GM12878 (cell line): ENCODE measurements at regions not wholly inside any gene's neighbourhood (a gene's known extent, or its start where the extent isn't known, plus 50 kb on each side); places are given as distances from the start of the nearest gene placed in this dataset.

Experiments used
- ATAC-seq: fragments of 200-7000 bp; cut with Tn5 transposase; 3 replicates; pipeline ENCODE4 v1.9.1; 2020; ENCODE audit warnings: mild to moderate bottlenecking, moderate library complexity
- BruUV-seq: library from RNA; stranded (reverse); fragments of 400-500 nt; replicated peaks from 2 replicates; lab custom pipeline; 2021; lab: Mats Ljungman, UMichigan
- CTCF ChIA-PET: fragments of 300-600 bp; sonication (Branson Sonifier 250); formaldehyde crosslinking; extraction: SDS; loops from one replicate; lab custom pipeline; 2021; ENCODE audit warnings: inconsistent platforms; lab: Yijun Ruan, JAX
- POLR2A ChIA-PET: fragments of 350-600 bp; formaldehyde crosslinking; extraction: SDS; loops from one replicate; lab custom pipeline; 2021; ENCODE audit warnings: inconsistent platforms; lab: Charles Lee
- RAD21 ChIA-PET: fragments of 300-600 bp; sonication (Branson Sonifier 250); formaldehyde crosslinking; loops from one replicate; lab custom pipeline; 2023; ENCODE audit warnings: antibody characterized with exemption; ENCODE audit not compliant: unreplicated experiment; lab: Charles Lee
- SMC1A ChIA-PET: fragments of 300-600 bp; sonication (Branson Sonifier 250); formaldehyde crosslinking; loops from one replicate; lab custom pipeline; 2023; ENCODE audit not compliant: unreplicated experiment, uncharacterized antibody; lab: Charles Lee
- DNase-seq: peaks from one replicate; pipeline ENCODE4 v3.0.0-alpha.2; 2011; ENCODE audit warnings: low read depth, low spot score
- FAIRE-seq: peaks from 3 replicates; lab custom pipeline; 2011; peaks lifted over from hg19 to GRCh38; lab: Jason Lieb, UNC
- H2AFZ ChIP-seq: 2 replicates; pipeline ENCODE4 v1.6.0; 2011; ENCODE audit warnings: low read depth, low read length, control low read depth; ENCODE audit not compliant: control insufficient read depth
- H3K27ac ChIP-seq: 2 replicates; pipeline ENCODE4 v1.5.1; 2011; ENCODE audit warnings: control low read depth; ENCODE audit not compliant: control insufficient read depth, insufficient read depth
- H3K27me3 ChIP-seq, 2 experiments: replicated peaks in 1 of 2; 2 replicates each; pipeline versions ENCODE4 v1.6.0 to v1.6.1; 2011; ENCODE audit warnings: low read length in 1 of 2; ENCODE audit not compliant: control insufficient read depth in 2 of 2, insufficient read depth in 2 of 2
- H3K36me3 ChIP-seq, 2 experiments: 2 replicates each; pipeline ENCODE4 v1.5.1; 2011; ENCODE audit warnings: low read length in 1 of 2; ENCODE audit not compliant: control insufficient read depth in 2 of 2, insufficient read depth in 2 of 2
- H3K4me1 ChIP-seq: 2 replicates; pipeline ENCODE4 v1.6.1; 2011; ENCODE audit warnings: mild to moderate bottlenecking, low read length, moderate library complexity, mixed read lengths; ENCODE audit not compliant: control insufficient read depth, insufficient read depth
- H3K4me2 ChIP-seq: 2 replicates; pipeline ENCODE4 v1.6.0; 2011; ENCODE audit warnings: control low read depth; ENCODE audit not compliant: control insufficient read depth, insufficient read depth
- H3K4me3 ChIP-seq: fragments of 200-600 bp; sonication (generic); 2 replicates; pipeline ENCODE4 v1.5.1; 2016
- H3K79me2 ChIP-seq: 2 replicates; pipeline ENCODE4 v1.6.0; 2011; ENCODE audit warnings: low read length; ENCODE audit not compliant: control insufficient read depth, insufficient read depth
- H3K9ac ChIP-seq: 2 replicates; pipeline ENCODE4 v1.8.0; 2011; ENCODE audit warnings: low read length, control low read depth, mixed read lengths; ENCODE audit not compliant: control insufficient read depth, insufficient read depth
- H3K9me3 ChIP-seq: replicated peaks from 3 replicates; pipeline ENCODE4 v1.5.1; 2011; ENCODE audit warnings: mild to moderate bottlenecking, low read length; ENCODE audit not compliant: control insufficient read depth, insufficient read depth
- H4K20me1 ChIP-seq: 2 replicates; pipeline ENCODE4 v1.6.0; 2011; ENCODE audit not compliant: control insufficient read depth, insufficient read depth
- NR2C1 ChIP-seq: fragments of 450-650 bp; IDR thresholded peaks from 2 replicates; pipeline ENCODE4 v1.6.1; 2017; ENCODE audit warnings: antibody characterized with exemption, mild to moderate bottlenecking, moderate library complexity
- RCOR1 ChIP-seq: conservative IDR thresholded peaks from 2 replicates; pipeline ENCODE4 v1.6.1; 2012; ENCODE audit warnings: low read depth, low read length, improper control_type of control experiment
- ZBTB33 ChIP-seq: fragments of 450-650 bp; IDR thresholded peaks from 2 replicates; pipeline ENCODE4 v1.6.1; 2017; ENCODE audit warnings: mild to moderate bottlenecking
- ZBTB40 ChIP-seq: fragments of 450-650 bp; IDR thresholded peaks from 2 replicates; pipeline ENCODE4 v1.6.1; 2016; ENCODE audit warnings: mild to moderate bottlenecking, moderate library complexity, borderline replicate concordance
- WGBS: methylation state at CpG from one replicate; pipeline ENCODE4 v1.1.6; 2016; ENCODE audit warnings: low lambda C conversion rate; ENCODE audit not compliant: insufficient replicate concordance, insufficient coverage; ENCODE audit errors: missing lambda C conversion rate; 5-methylcytosine and 5-hydroxymethylcytosine counted together
- in situ Hi-C: fragments of 300-500 bp; cut with MboI; formaldehyde crosslinking; loops from 9 replicates; pipeline ENCODE4 v1.14.3; 2018; ENCODE audit warnings: mixed read lengths
- intact Hi-C: fragments of 100-400 bp; cut with micrococcal nuclease; formaldehyde crosslinking; loops from one replicate; pipeline ENCODE4 v1.14.2; 2022; ENCODE audit not compliant: unreplicated experiment

- TF ChIP-seq ZBTB40 (no peak), NR2C1 (no peak)
These were observed 736.2 kb downstream of the BRD1 start (continued) for GRCh38 chr22:49091451-49091850.

GRCh38 chr22:49090853-49091135 lies 736.9 kb downstream of the BRD1 start:
- ChIA-PET CTCF (no interaction called here), SMC1A (no interaction called here), POLR2A (no interaction called here), RAD21 (no interaction called here)
- DNase-seq (no peak), FAIRE-seq (no peak), ATAC-seq (no peak)
- Histone ChIP-seq H3K4me2 (no peak overlapping the region), H3K27ac (no peak overlapping the region), H2AFZ (no peak overlapping the region), H3K4me1 (no peaks in the 10 kb centered on the region), H3K27me3 (no peaks in the 10 kb centered on the region), H3K4me3 (no peak overlapping the region), H3K9ac (no peak overlapping the region), H4K20me1 (no peaks in the 10 kb centered on the region), H3K36me3 (no peaks in the 10 kb centered on the region), H3K79me2 (no peaks in the 10 kb centered on the region), H3K9me3 (no peaks in the 10 kb centered on the region; the same call in 2 of the 3 replicates)
- BruUV-seq, result no TSS peak
- TF ChIP-seq ZBTB33 (no peak), RCOR1 (no peak)
- WGBS, result 32% methylated on average over 10 of the region's 10 CpGs
- intact Hi-C loops (no loop called here), in situ Hi-C loops (no loop called here)
